GM18520 (cell line): ENCODE measurements at regions not wholly inside any gene's neighbourhood (a gene's known extent, or its start where the extent isn't known, plus 50 kb on each side); places are given as distances from the start of the nearest gene placed in this dataset.
"Not testable (repeated sequence)": the region's sequence is repeated elsewhere in the genome, so short reads cannot be mapped to it uniquely, and the experiment has no call there.

Experiments
- ATAC-seq: cut with Tn5 transposase; IDR thresholded peaks from one replicate; pipeline ENCODE4 v1.9.1; 2021; ENCODE audit not compliant: unreplicated experiment

- no peak for ATAC-seq
These were observed 431.3 kb upstream of the MDFIC2 start for GRCh38 chr3:70743754-70744153.

GRCh38 chr3:70742081-70742480, 429.6 kb upstream of the MDFIC2 start:
- ATAC-seq = no peak

DNA sequence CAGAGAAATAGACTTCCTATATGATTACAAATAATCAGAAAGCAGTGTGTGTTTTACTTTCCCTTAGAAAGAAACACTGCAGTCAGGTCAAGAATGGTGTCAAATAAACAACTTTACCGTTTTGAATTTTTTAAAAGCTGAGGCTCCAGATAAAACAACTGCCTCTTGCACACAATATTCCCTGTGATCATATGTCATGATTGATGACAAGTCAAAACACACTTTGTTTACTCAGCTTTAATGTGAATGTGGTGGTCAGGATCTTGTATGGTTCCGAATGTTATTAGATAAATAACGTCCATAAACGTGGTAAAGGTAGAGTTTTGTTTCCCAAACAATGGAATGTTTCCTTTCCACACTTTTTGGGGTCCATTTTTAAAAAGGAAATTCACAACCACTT, 428.4 kb upstream of the MDFIC2 start:
- no peak for ATAC-seq

- ATAC-seq = no peak
These were observed 427.6 kb upstream of the MDFIC2 start for GRCh38 chr3:70740071-70740470.

DNA sequence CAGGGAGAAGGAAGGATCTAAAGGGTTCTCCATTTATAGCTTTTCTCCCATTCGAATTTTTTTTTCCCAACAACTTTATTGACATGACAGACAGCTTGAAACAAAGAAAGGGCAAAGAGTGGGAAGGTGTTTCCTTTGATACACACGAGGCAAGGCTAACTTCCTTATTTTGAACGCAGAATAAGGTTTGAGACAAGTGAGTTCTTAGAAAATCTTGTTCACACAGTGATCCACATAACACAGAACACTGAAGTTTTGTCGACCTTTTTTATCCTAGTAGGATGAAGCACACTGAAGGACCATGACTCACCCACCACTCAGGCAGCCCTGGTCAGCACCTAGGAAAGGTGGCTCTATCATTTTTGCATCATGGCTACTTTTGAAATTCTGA, 425.8 kb upstream of the MDFIC2 start:
- ATAC-seq = no peak

DNA sequence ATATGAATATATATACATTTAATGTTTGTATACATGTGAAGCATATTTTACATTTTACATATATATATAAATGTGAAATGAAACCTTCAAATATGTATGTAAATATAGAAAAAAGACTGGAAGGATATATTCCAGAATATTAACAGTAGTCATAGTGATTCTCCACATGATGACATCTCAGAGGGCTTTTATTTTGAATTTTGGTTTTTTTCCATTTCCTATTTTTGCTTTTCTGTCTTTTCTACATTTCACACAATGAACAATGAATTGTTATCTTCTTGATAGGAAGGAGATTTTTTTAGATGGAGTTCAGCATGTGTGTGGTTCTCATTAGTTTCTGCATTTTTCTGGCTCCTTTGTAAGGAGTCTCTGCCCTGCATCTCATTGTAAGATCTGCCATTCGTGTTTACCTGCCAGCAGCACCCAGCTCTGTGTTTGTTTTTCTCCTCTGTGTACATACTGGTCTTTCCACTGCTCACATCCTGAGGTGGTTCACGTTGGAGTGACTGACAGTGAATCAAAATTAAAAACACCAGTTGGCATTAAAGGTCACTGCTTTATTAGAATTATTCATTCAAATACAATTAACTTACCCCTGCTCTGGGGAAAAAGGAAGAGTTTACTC, 425.3 kb upstream of the MDFIC2 start:
- ATAC-seq = no peak

- no peak for ATAC-seq
These were observed 423.6 kb upstream of the MDFIC2 start for GRCh38 chr3:70736009-70736408.

DNA sequence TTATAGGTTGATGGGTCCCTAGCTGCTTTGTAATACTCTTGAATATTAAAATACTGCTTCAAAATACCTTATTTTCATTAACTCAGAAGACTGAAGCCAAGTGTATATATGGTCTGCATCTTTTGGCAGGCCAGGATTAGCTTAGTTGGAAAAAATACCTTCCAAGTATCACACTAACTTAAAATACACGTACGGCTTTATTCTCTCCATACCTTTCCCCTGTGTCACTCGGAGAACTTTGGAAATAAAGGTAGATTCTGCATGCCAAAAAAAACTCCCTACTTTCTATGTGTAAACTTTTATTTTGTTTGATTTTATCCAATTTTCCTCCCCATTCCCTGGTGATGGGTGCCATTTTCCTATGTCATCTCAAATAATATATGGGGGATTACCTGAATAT, 422.3 kb upstream of the MDFIC2 start:
- ATAC-seq = no peak

GRCh38 chr3:70731046-70731445, 418.6 kb upstream of the MDFIC2 start:
- ATAC-seq = no peak

DNA sequence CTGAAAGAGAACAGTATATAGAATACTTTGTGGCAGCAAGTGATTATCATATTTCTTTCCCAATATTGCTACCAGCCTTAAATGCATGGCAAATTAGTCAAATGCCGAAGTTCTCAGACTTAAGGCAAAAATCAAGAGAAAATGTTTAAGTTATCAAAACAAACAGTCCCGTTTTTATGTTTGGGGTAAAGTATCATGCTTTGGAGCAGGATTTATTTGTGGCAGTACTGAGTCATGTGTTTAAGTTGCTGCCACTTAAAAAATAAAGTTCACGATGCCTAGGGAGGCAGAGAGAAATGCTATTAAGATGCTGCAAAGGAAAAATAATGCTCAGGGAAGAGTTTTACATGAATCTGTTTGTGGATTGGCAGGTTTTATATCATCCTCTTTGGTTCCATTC, 417.4 kb upstream of the MDFIC2 start:
- no peak for ATAC-seq

- no peak for ATAC-seq
These were observed 415.9 kb upstream of the MDFIC2 start for GRCh38 chr3:70728311-70728710.

DNA sequence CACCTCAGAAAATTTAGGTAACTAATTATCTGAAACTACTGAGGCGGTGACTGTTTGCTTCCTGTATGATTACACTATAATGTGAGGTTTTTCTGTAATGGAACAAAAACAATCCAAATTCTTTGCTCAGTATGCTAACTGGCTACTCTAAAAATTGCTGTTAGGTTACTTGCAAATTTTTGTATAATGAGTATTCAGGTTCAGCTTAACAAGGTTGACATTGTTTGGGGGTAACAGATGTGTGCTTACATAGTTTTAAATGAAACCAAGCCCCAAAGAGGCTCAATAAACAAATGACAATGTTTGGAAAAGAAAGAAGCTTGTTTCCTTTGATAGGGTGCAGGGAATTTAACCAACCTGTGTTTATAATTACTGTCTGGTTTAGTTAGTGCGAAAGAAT, 414.5 kb upstream of the MDFIC2 start:
- no peak for ATAC-seq

- ATAC-seq = no peak
These were observed 413.9 kb upstream of the MDFIC2 start for GRCh38 chr3:70726096-70726938.

DNA sequence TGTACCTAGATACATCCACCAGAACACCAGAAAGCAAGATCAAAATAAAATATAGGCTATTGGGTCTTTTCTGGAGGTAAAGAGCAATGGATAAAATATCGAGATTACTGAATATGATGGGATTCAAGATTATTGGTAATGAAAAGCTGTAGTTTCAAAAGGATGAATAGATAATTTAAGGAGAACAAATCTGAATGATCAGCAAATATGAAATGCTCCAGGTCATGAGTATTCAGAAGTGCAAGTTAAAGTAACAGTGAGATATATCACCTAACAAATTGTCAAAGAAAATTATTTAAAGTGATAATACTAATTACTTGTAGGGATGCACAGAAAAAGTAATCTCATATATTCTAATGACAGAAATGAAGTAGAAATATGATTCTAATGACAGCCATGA, 409.6 kb upstream of the MDFIC2 start:
- ATAC-seq = no peak

GRCh38 chr3:70716832-70717231, 404.4 kb upstream of the MDFIC2 start:
- no peak for ATAC-seq

- no peak for ATAC-seq
These were observed 400.1 kb upstream of the MDFIC2 start for GRCh38 chr3:70712449-70713082.

DNA sequence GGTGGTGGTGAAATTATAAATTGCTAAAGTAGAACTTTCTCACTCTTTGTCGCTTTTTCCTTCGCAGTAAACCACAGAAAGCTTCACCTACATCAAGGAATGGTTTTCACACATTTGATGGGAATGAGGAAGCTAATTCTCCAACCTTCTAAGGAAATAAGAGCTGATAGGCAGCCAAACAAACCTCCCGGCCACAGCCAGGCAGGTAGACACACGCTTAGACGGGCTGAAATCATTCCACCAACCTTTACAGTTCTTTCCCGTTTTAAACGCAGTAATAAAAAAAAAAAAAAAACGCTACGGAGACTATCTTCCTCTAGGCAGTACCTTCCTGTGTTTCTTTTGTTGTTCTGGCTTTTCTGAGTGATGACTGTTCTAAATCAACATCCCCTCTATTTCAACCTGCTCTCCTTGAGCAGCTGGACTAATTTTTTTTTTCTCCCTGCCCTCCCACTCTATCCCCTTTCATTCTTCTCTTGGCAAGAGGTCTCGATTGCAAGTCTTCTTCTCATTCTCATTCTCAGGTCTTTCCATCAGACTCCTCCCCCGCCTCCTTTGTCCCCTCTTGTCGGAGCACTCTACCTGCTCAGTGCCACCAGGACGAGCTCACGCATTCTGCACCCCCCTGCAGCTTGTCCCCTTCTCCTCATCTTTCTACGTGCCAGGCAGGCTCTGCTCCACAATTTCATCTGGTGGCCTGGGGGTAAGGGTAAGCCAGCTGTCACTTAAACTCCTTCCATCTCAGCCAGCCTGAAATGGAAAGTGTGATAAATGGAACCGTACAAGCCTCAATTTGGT, 391.1 kb upstream of the MDFIC2 start:
- no peak for ATAC-seq

GRCh38 chr3:70702132-70702531, 389.7 kb upstream of the MDFIC2 start:
- no peak for ATAC-seq

DNA sequence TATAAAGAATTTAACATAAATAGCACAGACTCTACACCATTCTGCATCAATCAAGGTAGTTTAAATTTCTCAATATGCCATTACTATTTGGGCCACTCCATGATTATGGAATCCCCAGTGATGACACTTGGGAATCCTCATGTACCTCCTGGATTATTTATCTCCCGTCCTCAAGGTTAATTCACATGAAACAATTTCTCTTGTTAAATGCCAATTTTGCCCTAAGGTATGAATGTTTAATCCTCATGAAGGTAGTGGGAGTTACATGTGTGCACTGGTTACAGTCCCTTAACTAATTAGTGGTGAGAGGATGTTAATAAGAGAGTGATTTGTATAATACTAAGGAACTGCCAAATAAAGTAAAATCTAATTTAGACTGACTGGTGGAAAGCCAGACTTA, 372.3 kb upstream of the MDFIC2 start:
- no peak for ATAC-seq

DNA sequence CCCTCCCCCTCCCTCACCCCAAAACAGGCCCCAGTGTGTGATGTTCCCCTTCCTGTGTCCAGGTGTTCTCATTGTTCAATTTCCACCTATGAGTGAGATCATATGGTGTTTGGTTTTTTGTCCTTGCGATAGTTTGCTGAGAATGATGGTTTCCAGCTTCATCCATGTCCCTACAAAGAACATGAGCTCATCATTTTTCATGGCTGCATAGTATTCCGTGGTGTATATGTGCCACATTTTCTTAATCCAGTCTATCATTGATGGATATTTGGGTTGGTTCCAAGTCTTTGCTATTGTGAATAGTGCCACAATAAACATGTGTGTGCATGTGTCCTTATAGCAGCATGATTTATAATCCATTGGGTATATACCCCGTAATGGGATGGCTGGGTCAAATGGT, 363.4 kb upstream of the MDFIC2 start:
- ATAC-seq = not testable (repeated sequence)

DNA sequence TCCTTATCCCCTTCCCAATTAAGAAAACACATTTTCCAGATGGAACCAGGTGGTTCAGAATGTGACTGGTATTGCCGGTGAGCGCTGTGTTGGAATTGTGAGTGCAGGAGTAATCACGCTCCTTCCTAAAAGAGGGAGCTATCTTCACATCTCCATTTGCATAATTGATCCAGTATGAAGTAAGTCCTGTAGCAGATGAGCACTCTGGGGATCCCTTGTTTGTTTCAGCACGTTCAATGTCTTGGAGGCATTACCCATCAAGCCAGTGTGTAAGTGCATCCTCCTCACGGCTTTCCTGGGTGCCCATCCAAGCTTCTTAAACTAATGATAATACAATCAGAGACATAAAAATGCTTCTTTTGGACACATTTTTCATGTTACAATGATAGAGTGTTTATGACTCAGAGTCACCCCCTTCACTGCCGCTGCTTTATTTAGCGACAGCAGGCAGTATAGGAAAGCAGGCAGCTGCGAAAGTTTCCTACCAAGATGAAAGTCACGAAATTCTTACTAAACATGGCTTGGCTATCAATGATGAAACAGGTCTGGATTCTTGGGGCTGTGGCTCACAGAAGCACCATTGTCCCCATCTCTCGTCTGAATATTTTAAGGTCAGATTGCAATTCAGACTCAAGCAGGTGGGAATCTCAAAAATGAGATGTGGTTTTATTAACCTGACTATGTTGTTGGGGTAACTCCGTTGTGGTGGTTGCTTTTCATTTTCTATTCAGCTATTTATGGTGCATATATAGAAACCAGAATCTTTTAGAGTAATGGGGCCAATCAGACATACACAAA, 346.3 kb upstream of the MDFIC2 start:
- no peak for ATAC-seq
